ENCODE measurements at regions not wholly inside any gene's neighbourhood (a gene's known extent, or its start where the extent isn't known, plus 50 kb on each side); places are given as distances from the start of the nearest gene placed in this dataset.
"Not testable (repeated sequence)": the region's sequence is repeated elsewhere in the genome, so short reads cannot be mapped to it uniquely, and the experiment has no call there.

DNA sequence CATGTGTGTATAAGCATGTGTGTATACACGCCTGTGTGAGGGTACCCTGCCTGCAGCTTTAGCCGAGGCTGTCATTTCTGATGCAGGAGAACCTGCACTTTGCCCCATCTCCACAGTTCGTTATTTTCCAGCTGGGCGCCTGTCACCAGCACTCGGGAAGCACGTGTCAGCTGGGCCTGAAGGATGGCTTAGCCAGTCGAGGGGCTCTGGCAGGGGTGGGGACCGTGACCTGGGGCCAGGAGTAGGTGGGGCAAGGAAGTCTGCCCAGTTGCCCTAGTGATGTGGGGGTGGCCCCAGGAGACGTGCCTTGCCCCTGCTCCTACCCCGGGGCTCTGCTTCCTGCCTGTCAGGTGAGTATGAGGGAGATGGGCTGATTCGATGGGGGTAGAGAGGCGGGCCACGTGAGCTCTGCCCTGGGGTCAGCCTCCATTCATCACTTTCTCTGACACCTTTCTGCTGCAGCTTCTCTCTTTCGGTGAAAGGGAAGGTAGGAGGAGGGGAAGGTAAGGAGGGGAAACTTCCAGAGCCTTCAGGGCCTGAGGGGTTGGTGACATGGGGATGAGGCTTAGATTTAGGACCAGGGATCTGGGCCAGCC is 130.6 kb upstream of the SKOR2 start:
- H3K9ac ChIP-seq (ENCODE audit: low read length) = no peak overlapping the region
- H3K27ac ChIP-seq (ENCODE audit: low read length) = no peak overlapping the region
- H3K79me2 ChIP-seq (ENCODE audit: low read length) = no peaks in the 10 kb centered on the region
- peaks cover 9% of the 10 kb centered on the region; the same call in 1 of the 2 replicates for H3K27me3 ChIP-seq (ENCODE audit: low read depth, low read length)
- H2AFZ ChIP-seq (ENCODE audit: low read depth, low read length) = no peak overlapping the region
- no peaks in the 10 kb centered on the region for H4K20me1 ChIP-seq (ENCODE audit: insufficient read depth, low read length)
- no peaks in the 10 kb centered on the region for H3K36me3 ChIP-seq (replicated peaks; ENCODE audit: low read depth, low read length)
- no peak overlapping the region for H3K4me2 ChIP-seq (ENCODE audit: low read length)
- H3K4me1 ChIP-seq (ENCODE audit: low read length) = no peaks in the 10 kb centered on the region
- TF ChIP-seq, protein P1, sequence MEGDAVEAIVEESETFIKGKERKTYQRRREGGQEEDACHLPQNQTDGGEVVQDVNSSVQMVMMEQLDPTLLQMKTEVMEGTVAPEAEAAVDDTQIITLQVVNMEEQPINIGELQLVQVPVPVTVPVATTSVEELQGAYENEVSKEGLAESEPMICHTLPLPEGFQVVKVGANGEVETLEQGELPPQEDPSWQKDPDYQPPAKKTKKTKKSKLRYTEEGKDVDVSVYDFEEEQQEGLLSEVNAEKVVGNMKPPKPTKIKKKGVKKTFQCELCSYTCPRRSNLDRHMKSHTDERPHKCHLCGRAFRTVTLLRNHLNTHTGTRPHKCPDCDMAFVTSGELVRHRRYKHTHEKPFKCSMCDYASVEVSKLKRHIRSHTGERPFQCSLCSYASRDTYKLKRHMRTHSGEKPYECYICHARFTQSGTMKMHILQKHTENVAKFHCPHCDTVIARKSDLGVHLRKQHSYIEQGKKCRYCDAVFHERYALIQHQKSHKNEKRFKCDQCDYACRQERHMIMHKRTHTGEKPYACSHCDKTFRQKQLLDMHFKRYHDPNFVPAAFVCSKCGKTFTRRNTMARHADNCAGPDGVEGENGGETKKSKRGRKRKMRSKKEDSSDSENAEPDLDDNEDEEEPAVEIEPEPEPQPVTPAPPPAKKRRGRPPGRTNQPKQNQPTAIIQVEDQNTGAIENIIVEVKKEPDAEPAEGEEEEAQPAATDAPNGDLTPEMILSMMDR (IDR thresholded peaks at IDR 0.05; ENCODE audit: low read depth, low read length) = no peak
- TF ChIP-seq EZH2phosphoT487 (IDR thresholded peaks at IDR 0.05; ENCODE audit: low read depth) = no peak
- H3K9me3 ChIP-seq (ENCODE audit: insufficient read depth, low read length) = no peaks in the 10 kb centered on the region
- H3K4me3 ChIP-seq (ENCODE audit: low read length) = no peak overlapping the region

- H3K36me3 ChIP-seq (replicated peaks; ENCODE audit: low read depth, low read length) = no peaks in the 10 kb centered on the region
- H4K20me1 ChIP-seq (ENCODE audit: insufficient read depth, low read length) = no peaks in the 10 kb centered on the region
- H3K9ac ChIP-seq (ENCODE audit: low read length) = no peak overlapping the region
- H3K27ac ChIP-seq (ENCODE audit: low read length) = no peak overlapping the region
- H3K27me3 ChIP-seq (ENCODE audit: low read depth, low read length) = peaks cover 19% of the 10 kb centered on the region
- H2AFZ ChIP-seq (ENCODE audit: low read depth, low read length) = no peak overlapping the region
- TF ChIP-seq, protein P1 (IDR thresholded peaks at IDR 0.05; ENCODE audit: low read depth, low read length) = no peak
- TF ChIP-seq EZH2phosphoT487 (IDR thresholded peaks at IDR 0.05; ENCODE audit: low read depth) = no peak
- H3K79me2 ChIP-seq (ENCODE audit: low read length) = no peaks in the 10 kb centered on the region
- no peak overlapping the region for H3K4me3 ChIP-seq (ENCODE audit: low read length)
- H3K4me2 ChIP-seq (ENCODE audit: low read length) = no peak overlapping the region
- H3K4me1 ChIP-seq (ENCODE audit: low read length) = no peaks in the 10 kb centered on the region
- H3K9me3 ChIP-seq (ENCODE audit: insufficient read depth, low read length) = no peaks in the 10 kb centered on the region
These were observed 128.7 kb upstream of the SKOR2 start for GRCh38 chr18:47380153-47380552.

DNA sequence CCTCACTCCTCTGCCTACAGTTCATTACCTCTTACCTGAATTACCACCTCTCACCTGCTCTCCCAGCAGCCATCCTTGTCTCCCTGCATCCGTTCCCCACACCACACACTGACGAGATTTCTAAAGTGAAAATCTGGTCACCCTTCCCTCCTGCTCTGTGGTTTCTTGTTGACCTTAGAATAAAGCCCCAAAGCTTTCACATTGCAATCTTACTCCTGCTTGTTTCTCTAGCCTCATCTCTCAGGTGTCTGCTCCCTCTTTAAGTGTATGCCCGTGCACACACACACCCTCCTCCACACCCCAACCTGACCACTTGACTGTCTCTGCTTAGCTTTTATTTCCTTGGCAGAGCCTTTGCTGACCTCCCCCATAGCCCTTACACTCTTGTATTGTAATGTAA is 122.0 kb upstream of the SKOR2 start:
- Histone ChIP-seq H3K9ac (ENCODE audit: low read length) (no peak overlapping the region), H3K4me3 (ENCODE audit: low read length) (no peak overlapping the region), H3K9me3 (ENCODE audit: insufficient read depth, low read length) (no peaks in the 10 kb centered on the region), H3K36me3 (replicated peaks; ENCODE audit: low read depth, low read length) (no peaks in the 10 kb centered on the region), H3K79me2 (ENCODE audit: low read length) (no peaks in the 10 kb centered on the region), H3K27ac (ENCODE audit: low read length) (no peak overlapping the region), H4K20me1 (ENCODE audit: insufficient read depth, low read length) (no peaks in the 10 kb centered on the region), H3K4me2 (ENCODE audit: low read length) (no peak overlapping the region), H3K27me3 (ENCODE audit: low read depth, low read length) (peaks cover 45% of the 10 kb centered on the region), H2AFZ (ENCODE audit: low read depth, low read length) (no peak overlapping the region), H3K4me1 (ENCODE audit: low read length) (peaks cover under 1% of the 10 kb centered on the region; the same call in 1 of the 2 replicates)
- TF ChIP-seq, protein P1 (IDR thresholded peaks at IDR 0.05; ENCODE audit: low read depth, low read length) = no peak
- TF ChIP-seq EZH2phosphoT487 (IDR thresholded peaks at IDR 0.05; ENCODE audit: low read depth) = no peak

GRCh38 chr18:47370052-47370451 is 118.6 kb upstream of the SKOR2 start:
- Histone ChIP-seq H3K27me3 (ENCODE audit: low read depth, low read length) (peaks cover 33% of the 10 kb centered on the region), H3K36me3 (replicated peaks; ENCODE audit: low read depth, low read length) (no peaks in the 10 kb centered on the region), H3K27ac (ENCODE audit: low read length) (no peak overlapping the region), H3K79me2 (ENCODE audit: low read length) (no peaks in the 10 kb centered on the region), H3K9me3 (ENCODE audit: insufficient read depth, low read length) (no peaks in the 10 kb centered on the region), H2AFZ (ENCODE audit: low read depth, low read length) (no peak overlapping the region), H3K4me2 (ENCODE audit: low read length) (no peak overlapping the region), H3K9ac (ENCODE audit: low read length) (no peak overlapping the region), H4K20me1 (ENCODE audit: insufficient read depth, low read length) (no peaks in the 10 kb centered on the region), H3K4me1 (ENCODE audit: low read length) (peaks cover 6% of the 10 kb centered on the region; the same call in 1 of the 2 replicates), H3K4me3 (ENCODE audit: low read length) (no peak overlapping the region)
- no peak for TF ChIP-seq EZH2phosphoT487 (IDR thresholded peaks at IDR 0.05; ENCODE audit: low read depth)
- TF ChIP-seq, protein P1 (IDR thresholded peaks at IDR 0.05; ENCODE audit: low read depth, low read length) = no peak

GRCh38 chr18:47354061-47354460 is 102.6 kb upstream of the SKOR2 start:
- not testable (repeated sequence) for H3K9ac ChIP-seq (ENCODE audit: low read length); H2AFZ ChIP-seq (ENCODE audit: low read depth, low read length); H3K4me1 ChIP-seq (ENCODE audit: low read length); H3K4me2 ChIP-seq (ENCODE audit: low read length); H3K27me3 ChIP-seq (ENCODE audit: low read depth, low read length); H4K20me1 ChIP-seq (ENCODE audit: insufficient read depth, low read length); H3K4me3 ChIP-seq (ENCODE audit: low read length); H3K79me2 ChIP-seq (ENCODE audit: low read length); H3K36me3 ChIP-seq (replicated peaks; ENCODE audit: low read depth, low read length); H3K27ac ChIP-seq (ENCODE audit: low read length); H3K9me3 ChIP-seq (ENCODE audit: insufficient read depth, low read length)
